RWPE1 (cell line): ENCODE measurements at regions not wholly inside any gene's neighbourhood (a gene's known extent, or its start where the extent isn't known, plus 50 kb on each side); places are given as distances from the start of the nearest gene placed in this dataset.

Experiments
- CTCF ChIA-PET: fragments of 350-600 bp; sonication (Branson Sonifier 250); formaldehyde crosslinking; extraction: SDS; loops from one replicate; lab custom pipeline; 2021; lab: Yijun Ruan, JAX
- POLR2A ChIA-PET: fragments of 400-600 bp; formaldehyde crosslinking; extraction: SDS; loops from one replicate; lab custom pipeline; 2020; ENCODE audit warnings: antibody characterized with exemption; ENCODE audit not compliant: low non-redundant PET; lab: Yijun Ruan, JAX
- DNase-seq: peaks from one replicate; pipeline ENCODE4 v3.0.0; 2012; ENCODE audit warnings: low spot score
- H3K27ac ChIP-seq: fragments of 450-650 bp; 2 replicates; pipeline ENCODE4 v1.5.1; 2017
- CTCF ChIP-seq: fragments of 450-650 bp; conservative IDR thresholded peaks from 2 replicates; pipeline ENCODE4 v1.5.1; 2017; ENCODE audit warnings: low read depth, mild to moderate bottlenecking

- ChIA-PET POLR2A (no interaction called here), CTCF (no interaction called here)
- H3K27ac ChIP-seq = no peak overlapping the region
- no peak for TF ChIP-seq CTCF
- no peak for DNase-seq
Measured at GRCh38 chr1:87714278-87714677, 385.6 kb downstream of the LMO4 start.

- ChIA-PET CTCF (no interaction called here), POLR2A (no interaction called here)
- no peak for DNase-seq
- no peak for TF ChIP-seq CTCF
- H3K27ac ChIP-seq = no peak overlapping the region
Measured at GRCh38 chr1:87715052-87715451, 386.4 kb downstream of the LMO4 start.

GRCh38 chr1:87715471-87715870, 386.8 kb downstream of the LMO4 start:
- no peak for DNase-seq
- H3K27ac ChIP-seq = no peak overlapping the region
- ChIA-PET CTCF (no interaction called here), POLR2A (no interaction called here)
- TF ChIP-seq CTCF = no peak

GRCh38 chr1:87717157-87717670, 388.5 kb downstream of the LMO4 start:
- DNase-seq = no peak
- no peak overlapping the region for H3K27ac ChIP-seq
- TF ChIP-seq CTCF = no peak
- ChIA-PET POLR2A (no interaction called here), CTCF (no interaction called here)

- CTCF ChIA-PET = no interaction called here
- DNase-seq = no peak
- no peak overlapping the region for H3K27ac ChIP-seq
- POLR2A ChIA-PET = no interaction called here
- no peak for TF ChIP-seq CTCF
Measured at GRCh38 chr1:87718241-87718950, 389.7 kb downstream of the LMO4 start.

- no peak overlapping the region for H3K27ac ChIP-seq
- no peak for DNase-seq
- TF ChIP-seq CTCF = no peak
- POLR2A ChIA-PET = no interaction called here
- CTCF ChIA-PET = no interaction called here
Measured at GRCh38 chr1:87719658-87720057, 391.0 kb downstream of the LMO4 start.
